RWPE1 (cell line): ENCODE measurements at regions not wholly inside any gene's neighbourhood (a gene's known extent, or its start where the extent isn't known, plus 50 kb on each side); places are given as distances from the start of the nearest gene placed in this dataset.
"Not testable (repeated sequence)": the region's sequence is repeated elsewhere in the genome, so short reads cannot be mapped to it uniquely, and the experiment has no call there.

Experiments used
- CTCF ChIA-PET: fragments of 350-600 bp; sonication (Branson Sonifier 250); formaldehyde crosslinking; extraction: SDS; loops from one replicate; lab custom pipeline; 2021; lab: Yijun Ruan, JAX
- POLR2A ChIA-PET: fragments of 400-600 bp; formaldehyde crosslinking; extraction: SDS; loops from one replicate; lab custom pipeline; 2020; ENCODE audit warnings: antibody characterized with exemption; ENCODE audit not compliant: low non-redundant PET; lab: Yijun Ruan, JAX
- DNase-seq: peaks from one replicate; pipeline ENCODE4 v3.0.0; 2012; ENCODE audit warnings: low spot score
- H3K27ac ChIP-seq: fragments of 450-650 bp; 2 replicates; pipeline ENCODE4 v1.5.1; 2017
- TF ChIP-seq, protein P1 (sequence below): fragments of 450-650 bp; conservative IDR thresholded peaks from 2 replicates; pipeline ENCODE4 v1.5.1; 2017; ENCODE audit warnings: low read depth, mild to moderate bottlenecking

DNA sequence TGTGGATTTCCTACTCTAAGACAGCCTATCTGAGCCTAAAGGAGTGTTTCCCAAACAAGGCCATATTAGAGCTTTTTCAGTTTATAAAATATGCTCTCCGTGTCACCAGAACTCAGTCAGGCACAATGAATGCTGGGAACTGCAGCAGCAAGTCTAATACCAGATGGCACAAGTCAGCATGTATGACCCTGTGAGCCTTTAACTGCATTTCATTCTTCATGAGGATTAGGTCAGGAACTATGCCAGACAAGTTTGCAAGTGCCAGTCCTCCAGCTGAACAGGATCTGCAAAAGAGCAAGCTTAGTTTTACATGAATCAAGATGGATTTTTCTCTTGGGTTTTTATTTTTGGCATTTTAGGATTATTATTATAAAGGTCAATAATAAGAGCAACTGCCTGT lies 66.7 kb upstream of the SAMD5 start:
- ChIA-PET POLR2A (no interaction called here), CTCF (no interaction called here)

DNA sequence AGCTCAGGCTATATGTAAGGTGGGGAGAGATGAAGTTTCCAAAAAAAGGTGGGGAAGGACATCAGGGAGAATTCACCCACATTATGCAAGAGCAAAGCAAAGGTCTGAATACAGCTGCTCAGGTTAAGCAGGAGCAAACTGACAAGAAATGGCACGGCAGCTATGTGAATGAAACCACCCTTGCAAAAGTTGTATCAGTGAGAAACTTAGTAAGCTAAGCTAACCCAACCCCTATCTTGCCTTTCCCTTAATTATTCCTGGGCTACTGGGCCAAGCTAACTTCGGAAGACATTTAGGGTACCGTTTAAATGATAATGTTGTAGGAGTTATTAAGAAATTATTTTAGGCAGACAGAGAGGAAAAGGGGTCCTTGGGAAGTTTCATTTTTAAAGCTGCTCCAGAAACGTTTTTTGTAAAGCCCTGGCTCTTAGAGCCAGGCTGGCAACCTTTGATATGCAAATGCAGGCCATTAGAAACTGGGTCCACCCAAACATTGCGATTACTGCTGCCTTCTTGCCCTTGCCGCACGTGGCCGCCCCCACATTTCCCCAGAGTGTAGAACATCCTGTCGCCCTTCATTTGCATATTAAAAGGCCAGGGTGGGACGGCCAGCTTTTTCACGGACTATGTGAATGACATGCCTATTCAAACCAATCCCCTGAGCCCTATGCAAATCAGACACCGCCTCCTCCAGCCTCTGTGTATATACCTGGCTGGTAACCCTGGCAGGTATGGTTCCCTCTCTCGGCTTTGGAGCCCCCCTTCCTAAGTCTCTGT lies 60.5 kb upstream of the SAMD5 start:
- DNase-seq, result no peak
- POLR2A ChIA-PET, result no interaction called here
- CTCF ChIA-PET, result no interaction called here
- no peak overlapping the region for H3K27ac ChIP-seq
- TF ChIP-seq, protein P1, sequence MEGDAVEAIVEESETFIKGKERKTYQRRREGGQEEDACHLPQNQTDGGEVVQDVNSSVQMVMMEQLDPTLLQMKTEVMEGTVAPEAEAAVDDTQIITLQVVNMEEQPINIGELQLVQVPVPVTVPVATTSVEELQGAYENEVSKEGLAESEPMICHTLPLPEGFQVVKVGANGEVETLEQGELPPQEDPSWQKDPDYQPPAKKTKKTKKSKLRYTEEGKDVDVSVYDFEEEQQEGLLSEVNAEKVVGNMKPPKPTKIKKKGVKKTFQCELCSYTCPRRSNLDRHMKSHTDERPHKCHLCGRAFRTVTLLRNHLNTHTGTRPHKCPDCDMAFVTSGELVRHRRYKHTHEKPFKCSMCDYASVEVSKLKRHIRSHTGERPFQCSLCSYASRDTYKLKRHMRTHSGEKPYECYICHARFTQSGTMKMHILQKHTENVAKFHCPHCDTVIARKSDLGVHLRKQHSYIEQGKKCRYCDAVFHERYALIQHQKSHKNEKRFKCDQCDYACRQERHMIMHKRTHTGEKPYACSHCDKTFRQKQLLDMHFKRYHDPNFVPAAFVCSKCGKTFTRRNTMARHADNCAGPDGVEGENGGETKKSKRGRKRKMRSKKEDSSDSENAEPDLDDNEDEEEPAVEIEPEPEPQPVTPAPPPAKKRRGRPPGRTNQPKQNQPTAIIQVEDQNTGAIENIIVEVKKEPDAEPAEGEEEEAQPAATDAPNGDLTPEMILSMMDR, result no peak

More for the DNA sequence above, 66.7 kb upstream of the SAMD5 start:
- TF ChIP-seq, protein P1, result no peak
- DNase-seq, result no peak
- H3K27ac ChIP-seq, result no peak overlapping the region

DNA sequence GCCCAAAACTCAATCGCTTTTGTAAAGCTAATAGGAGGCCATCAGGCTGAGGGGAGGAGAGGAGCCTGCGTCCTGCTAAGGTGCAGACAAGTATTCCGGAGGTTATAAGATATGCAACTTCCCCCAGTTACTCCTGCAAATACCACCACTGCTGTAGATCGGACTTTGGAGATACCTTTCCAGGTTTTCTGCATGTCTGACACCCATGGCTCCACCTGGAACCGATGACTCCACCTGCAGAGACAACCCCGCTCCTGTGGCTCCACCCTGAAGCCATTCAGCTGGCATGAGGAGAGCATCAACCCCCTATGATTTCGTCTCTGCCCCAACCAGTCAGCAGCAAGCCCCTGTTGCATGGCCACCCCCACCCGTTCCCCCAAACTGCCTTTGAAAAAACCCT lies 59.7 kb upstream of the SAMD5 start:
- TF ChIP-seq, protein P1, result no peak
- ChIA-PET CTCF (no interaction called here), POLR2A (no interaction called here)
- no peak for DNase-seq
- H3K27ac ChIP-seq, result no peak overlapping the region

DNA sequence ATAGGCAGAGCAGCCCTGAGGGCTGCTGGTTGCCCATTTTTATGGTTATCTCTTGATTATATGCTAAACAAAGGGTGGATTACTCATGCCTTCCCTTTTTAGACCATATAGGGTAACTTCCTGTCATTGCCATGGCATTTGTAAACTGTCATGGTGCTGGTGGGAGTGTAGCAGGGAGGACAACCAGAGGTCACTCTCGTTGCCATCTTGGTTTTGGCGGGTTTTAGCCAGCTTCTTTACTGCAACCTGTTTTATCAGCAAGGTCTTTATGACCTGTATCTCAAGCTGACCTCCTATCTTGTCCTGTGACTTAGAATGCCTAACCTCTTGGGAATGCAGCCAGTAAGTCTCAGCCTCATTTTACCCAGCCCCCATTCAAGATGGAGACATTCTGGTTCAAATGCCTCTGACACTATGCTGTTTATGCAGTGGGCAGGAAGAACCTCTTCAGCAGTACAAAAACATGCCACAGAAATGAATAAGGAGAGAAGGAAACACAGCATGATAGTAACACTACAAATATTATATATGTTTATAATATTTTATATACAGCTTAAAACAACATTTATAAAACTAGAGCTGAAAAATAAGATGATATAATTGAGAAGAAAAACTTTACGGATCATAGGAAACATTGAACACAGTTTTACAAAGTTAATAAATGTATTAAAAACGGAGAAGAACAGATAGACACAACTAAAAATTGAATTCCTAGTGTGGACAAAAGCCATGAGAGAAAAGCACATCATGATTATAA lies 58.9 kb upstream of the SAMD5 start:
- ChIA-PET CTCF (no interaction called here), POLR2A (no interaction called here)
- TF ChIP-seq, protein P1, result no peak
- no peak overlapping the region for H3K27ac ChIP-seq
- no peak for DNase-seq

DNA sequence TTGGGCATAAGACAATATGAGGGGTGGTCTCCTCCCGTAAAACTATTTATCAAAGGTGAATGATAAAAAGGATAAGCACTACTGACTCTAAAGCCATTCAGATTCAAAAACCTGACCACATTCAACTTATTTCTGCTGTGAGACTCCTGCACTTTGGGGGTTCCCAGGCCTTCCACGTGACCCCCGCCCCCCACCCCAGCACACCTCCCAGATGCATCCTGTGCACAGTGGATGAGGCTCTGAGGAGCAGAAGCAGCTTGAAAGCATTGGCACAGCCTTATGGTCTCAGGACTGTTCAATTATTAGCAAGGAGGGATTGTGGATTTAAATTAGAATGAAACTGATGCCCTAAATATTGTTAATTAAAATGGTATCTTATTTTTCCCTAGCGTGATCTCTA lies 55.1 kb upstream of the SAMD5 start:
- ChIA-PET POLR2A (no interaction called here), CTCF (interaction anchor here (0.7 kb wide), 1 partner anchor 739 kb away, joined by 3 read pairs; no protein-coding TSS in a partner anchor)
- TF ChIP-seq, protein P1, result no peak
- no peak for DNase-seq
- no peak overlapping the region for H3K27ac ChIP-seq

DNA sequence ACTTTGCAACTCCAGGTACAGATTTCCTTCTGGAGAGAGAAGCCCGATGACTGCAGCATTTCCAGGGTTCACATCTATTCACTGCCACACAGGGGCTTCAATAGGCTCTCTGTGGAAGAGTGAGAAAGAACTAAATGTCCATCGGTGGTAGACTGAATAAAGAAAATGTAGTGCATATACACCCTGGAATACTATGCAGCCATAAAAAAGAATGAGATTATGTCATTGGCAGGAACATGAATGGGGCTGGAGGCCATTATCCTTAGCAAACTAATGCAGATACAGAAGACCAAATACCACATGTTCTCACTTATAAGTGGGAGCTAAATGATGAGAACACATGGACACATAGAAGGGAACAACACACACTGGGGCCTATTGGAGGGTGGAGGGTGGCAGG lies 53.6 kb upstream of the SAMD5 start:
- H3K27ac ChIP-seq, CTCF ChIA-PET, POLR2A ChIA-PET, DNase-seq: not testable (repeated sequence)
